MG63 (cell line): ENCODE measurements at regions not wholly inside any gene's neighbourhood (a gene's known extent, or its start where the extent isn't known, plus 50 kb on each side); places are given as distances from the start of the nearest gene placed in this dataset.

Source experiments
- DNase-seq: peaks from one replicate; pipeline ENCODE4 v3.0.0-alpha.2; 2020
- H3K27me3 ChIP-seq: fragments of 250-450 bp; sonication (Bioruptor Pico); 2 replicates; pipeline ENCODE4 v1.5.1; 2020; ENCODE audit warnings: mild to moderate bottlenecking, moderate library complexity
- H3K36me3 ChIP-seq: fragments of 250-450 bp; sonication (Bioruptor Pico); 2 replicates; pipeline ENCODE4 v1.5.1; 2020; ENCODE audit warnings: mild to moderate bottlenecking, moderate library complexity
- H3K4me3 ChIP-seq: fragments of 250-450 bp; sonication (Bioruptor Pico); 2 replicates; pipeline ENCODE4 v1.5.1; 2020; ENCODE audit warnings: mild to moderate bottlenecking, moderate library complexity
- H3K9me3 ChIP-seq: fragments of 250-450 bp; sonication (Bioruptor Pico); 2 replicates; pipeline ENCODE4 v1.5.1; 2020; ENCODE audit warnings: mild to moderate bottlenecking, moderate library complexity

DNA sequence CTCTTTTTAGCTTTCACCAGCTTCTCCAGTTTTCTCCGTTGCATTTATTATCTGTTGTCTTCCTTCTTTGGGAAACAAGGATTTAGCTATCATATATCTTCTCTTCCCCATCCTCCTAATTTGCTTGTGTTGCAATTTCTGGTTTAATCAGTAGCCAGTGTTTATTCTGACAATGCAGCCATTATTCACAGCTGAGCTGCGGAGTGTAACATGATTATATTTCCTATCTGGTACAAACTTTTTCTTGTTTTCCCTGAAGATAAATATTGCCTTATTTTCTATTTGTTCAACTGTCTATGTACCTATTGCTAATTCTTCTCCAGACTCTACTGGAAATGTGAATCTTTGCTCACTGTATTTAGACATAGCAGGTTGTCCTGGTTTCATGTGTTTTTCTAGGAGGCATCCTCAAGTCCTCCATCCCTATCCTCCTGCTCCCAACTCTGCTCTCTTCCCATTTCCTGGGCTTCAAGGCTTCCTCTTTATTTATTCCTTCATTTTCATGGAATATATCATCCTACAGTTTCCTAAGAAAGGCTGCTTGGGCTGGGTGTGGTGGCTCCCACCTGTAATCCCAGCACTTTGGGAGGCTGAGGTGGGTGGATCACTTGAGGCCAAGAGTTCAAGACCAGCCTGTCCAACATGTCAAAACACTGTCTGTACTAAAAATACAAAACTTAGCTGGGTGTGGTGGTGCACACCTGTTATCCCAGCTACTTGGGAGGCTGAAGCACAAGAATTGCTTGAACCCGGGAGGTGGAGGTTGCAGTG lies 72.4 kb upstream of the KDM7A start:
- Histone ChIP-seq H3K36me3 (no peaks in the 10 kb centered on the region), H3K4me3 (no peak overlapping the region), H3K27me3 (no peaks in the 10 kb centered on the region), H3K9me3 (no peaks in the 10 kb centered on the region)
- DNase-seq = no peak

DNA sequence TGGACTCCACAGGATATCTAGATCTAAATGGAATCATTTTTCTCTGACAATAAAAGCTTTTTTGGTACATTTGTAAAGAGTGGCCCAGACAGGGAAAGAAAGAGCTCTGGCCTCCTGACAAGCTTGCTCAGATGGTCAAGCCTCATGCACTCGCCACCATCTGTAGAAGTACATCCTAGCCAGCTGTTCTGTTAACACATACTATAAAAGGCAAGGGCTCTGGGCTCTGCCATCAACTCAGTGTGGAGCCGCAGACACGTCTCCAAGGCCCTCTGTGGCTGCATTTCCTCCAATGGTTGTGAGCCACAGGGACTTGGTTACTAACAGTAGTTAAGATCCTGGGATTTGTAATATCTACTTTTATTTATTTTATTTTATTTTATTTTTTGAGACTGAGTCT lies 70.8 kb upstream of the KDM7A start:
- Histone ChIP-seq H3K4me3 (no peak overlapping the region), H3K36me3 (no peaks in the 10 kb centered on the region), H3K27me3 (no peaks in the 10 kb centered on the region), H3K9me3 (no peaks in the 10 kb centered on the region)
- DNase-seq = no peak

DNA sequence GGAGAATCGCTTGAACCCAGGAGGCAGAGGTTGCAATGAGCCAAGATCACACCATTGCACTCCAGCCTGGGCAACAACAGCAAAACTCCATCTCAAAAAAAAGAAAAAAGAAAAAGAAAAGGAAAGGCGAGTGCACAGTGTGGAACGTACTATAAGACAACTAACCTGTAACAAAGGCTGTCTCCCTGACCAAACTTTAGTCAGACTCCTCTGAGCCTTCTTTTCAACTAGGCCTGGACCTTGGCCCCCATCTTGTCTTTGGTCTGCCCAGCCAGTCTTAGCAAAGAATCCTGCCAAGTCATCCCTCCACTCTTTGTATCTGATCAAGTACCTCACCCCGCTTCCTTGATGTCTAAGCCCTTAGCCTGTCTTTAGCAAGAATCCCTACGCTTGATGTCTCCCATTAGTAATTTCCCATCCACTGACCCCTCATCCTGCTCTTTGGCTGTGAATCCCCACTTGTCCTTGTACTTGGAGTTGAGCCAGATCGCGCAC lies 68.9 kb upstream of the KDM7A start:
- Histone ChIP-seq H3K36me3 (no peaks in the 10 kb centered on the region), H3K9me3 (no peaks in the 10 kb centered on the region), H3K4me3 (no peak overlapping the region), H3K27me3 (no peaks in the 10 kb centered on the region)
- DNase-seq = no peak

DNA sequence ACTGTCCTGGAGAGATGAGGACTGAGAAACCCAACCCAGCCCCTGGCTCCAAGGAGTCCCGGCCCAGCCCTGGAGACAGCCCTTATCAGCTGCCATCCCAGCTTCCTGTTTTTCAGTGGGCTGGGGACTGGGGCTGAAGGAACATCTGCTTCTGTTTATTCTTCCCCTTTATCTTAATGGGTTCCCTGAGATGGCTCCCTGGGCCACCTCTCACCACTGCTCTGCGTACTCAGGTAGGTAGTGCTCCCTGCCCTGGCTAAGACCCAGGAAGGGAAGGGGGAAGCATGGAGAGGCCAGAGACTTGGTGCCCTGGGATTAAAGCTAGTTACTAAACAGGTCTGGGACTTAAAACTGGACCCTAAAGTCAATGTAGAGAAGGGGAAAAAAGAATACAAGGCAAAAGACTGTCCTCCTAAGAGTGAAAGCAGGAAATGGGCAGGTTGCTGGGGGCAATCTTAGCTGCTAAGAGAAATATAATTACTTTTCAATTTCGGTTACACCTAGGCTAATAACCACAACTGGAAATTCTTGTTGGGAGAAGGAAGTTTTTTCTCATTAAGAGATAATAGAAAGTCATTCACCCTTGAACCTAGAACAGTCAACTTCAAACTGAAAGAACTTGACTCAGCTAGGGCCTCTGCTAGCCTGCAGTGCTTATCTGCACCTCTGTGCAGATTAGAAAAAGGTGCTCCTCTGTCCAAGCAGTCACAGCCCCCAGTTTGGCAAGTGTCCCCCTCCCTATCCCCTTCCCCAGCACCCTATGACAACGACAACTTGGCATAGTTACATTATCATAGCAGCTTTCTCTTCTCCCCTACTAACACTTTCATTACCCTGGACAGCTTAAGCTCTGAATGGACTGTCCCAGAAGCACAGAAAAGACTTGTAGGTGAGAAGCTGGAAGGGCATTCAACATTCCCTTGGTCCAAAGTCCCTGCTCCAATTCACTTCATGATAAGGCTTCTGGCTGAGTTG lies 65.6 kb upstream of the KDM7A start:
- no peaks in the 10 kb centered on the region for H3K27me3 ChIP-seq
- H3K36me3 ChIP-seq = no peaks in the 10 kb centered on the region
- no peak for DNase-seq
- H3K9me3 ChIP-seq = no peaks in the 10 kb centered on the region
- H3K4me3 ChIP-seq = no peak overlapping the region

DNA sequence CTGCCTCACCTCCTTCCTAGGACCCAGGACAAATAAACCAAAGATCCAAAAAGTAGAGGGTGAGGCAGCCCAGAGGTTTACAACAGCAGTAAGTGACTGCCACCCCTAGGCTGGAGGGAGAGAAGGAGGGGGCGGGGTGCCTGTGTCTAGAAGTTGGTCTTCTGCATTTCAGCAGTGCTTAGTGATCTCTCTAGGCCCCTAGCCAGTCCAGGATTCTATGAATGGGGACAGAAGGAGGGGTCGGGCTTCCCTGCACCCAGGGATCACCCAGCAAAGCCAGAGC lies 62.8 kb upstream of the KDM7A start:
- H3K36me3 ChIP-seq = no peaks in the 10 kb centered on the region
- H3K27me3 ChIP-seq = no peaks in the 10 kb centered on the region
- no peak overlapping the region for H3K4me3 ChIP-seq
- H3K9me3 ChIP-seq = no peaks in the 10 kb centered on the region
- DNase-seq = no peak

DNA sequence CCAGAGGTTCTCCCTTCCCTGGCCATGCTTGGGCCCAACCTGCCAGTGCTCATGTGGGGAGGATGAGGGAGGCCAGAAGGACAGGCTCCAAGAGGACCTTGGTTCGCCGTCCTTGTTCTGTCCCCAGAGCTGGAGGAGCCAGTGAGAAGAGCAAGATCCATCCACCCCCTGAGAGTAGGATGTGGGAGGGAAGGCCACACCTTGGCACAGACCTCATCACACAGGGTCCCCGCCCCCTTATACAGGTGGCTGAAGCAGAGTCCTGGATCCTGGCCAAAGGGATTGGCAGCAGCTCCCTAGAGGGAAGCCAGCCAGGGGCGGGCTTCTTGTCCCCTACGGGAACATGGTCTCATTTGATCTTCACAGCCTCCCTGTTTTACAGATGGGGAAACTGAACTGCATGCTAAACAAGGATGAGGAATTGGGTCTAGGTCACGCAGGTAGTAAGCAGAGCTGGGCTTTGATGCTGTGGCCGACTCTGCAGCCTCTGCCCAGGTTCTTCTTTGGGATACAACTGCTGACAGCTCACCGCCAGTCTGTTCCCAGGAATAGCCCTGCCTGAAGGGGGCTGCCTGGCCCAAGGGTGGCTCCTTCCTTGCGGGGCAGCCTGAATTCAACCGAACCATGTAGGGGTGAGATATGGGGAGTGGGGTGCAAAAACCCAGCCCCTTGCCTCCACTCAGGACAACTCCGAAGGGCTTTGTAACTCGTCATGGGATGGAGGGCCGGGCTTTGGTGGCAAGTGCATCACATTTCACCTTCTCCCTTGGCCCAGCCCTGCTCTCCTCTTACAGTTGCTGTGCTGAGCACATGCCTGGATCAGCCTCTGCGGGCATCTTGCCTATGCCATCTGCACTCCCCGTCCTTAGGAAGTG lies 62.2 kb upstream of the KDM7A start:
- H3K36me3 ChIP-seq = no peaks in the 10 kb centered on the region
- no peaks in the 10 kb centered on the region for H3K9me3 ChIP-seq
- no peak overlapping the region for H3K4me3 ChIP-seq
- no peaks in the 10 kb centered on the region for H3K27me3 ChIP-seq
- DNase-seq = no peak

DNA sequence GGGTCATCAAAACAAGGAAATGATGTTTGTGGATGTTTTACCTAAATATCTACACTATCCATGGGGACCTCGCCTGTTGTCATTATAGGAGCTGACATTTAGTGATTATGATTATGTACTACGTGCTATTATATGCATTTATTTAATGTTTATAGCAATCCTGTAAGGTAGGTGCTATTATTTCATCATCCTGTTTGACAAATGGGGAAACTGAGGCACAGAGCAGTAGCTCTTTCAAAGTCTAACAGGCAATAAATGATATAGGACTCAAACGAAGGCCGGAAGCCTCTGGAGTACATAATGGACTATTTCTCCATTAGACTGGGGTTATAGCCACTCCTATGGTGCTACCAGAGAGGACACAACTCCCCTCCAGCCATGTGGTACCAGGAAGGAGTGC lies 60.6 kb upstream of the KDM7A start:
- Histone ChIP-seq H3K4me3 (no peak overlapping the region), H3K27me3 (no peaks in the 10 kb centered on the region), H3K36me3 (no peaks in the 10 kb centered on the region), H3K9me3 (no peaks in the 10 kb centered on the region)
- no peak for DNase-seq

DNA sequence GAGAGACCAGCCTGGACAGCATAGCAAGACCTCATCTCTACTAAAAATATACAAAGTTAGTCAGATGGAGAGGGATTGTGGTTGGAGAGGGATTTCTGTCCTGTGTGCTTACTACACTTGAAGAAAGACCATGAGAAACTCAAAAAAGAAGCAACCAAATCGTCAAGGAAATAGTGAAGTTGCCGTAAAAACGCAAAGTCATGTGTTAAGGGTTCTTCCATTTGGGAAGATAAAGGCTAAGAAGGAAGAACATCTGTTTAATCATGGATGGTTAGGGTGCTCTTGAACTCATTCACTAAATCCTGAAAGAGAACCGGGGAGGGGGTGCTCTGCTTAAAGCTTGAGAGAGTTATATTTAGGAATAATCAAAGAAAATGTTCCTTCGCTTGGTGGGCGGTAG lies 59.8 kb upstream of the KDM7A start:
- Histone ChIP-seq H3K4me3 (no peak overlapping the region), H3K36me3 (no peaks in the 10 kb centered on the region), H3K27me3 (no peaks in the 10 kb centered on the region), H3K9me3 (no peaks in the 10 kb centered on the region)
- DNase-seq = no peak

DNA sequence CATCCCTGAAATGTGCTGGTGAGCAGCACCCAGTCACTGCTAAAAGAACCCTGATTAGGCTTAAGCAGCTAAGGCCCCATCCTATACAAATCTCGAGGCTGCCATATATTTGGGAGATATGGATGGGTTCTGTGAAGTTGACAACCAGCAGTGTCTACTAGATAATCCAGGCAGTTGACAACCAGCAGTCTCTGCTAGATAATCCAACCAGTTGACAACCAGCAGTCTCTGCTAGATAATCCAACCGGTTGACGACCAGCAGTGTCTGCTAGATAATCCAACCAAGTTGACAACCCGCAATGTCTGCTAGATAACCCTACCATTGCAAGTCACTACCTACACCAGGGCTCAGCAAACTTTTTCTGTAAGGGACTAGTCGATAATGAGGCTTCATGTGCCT lies 58.3 kb upstream of the KDM7A start:
- Histone ChIP-seq H3K36me3 (no peaks in the 10 kb centered on the region), H3K9me3 (no peaks in the 10 kb centered on the region), H3K27me3 (no peaks in the 10 kb centered on the region), H3K4me3 (no peak overlapping the region)
- DNase-seq = no peak

DNA sequence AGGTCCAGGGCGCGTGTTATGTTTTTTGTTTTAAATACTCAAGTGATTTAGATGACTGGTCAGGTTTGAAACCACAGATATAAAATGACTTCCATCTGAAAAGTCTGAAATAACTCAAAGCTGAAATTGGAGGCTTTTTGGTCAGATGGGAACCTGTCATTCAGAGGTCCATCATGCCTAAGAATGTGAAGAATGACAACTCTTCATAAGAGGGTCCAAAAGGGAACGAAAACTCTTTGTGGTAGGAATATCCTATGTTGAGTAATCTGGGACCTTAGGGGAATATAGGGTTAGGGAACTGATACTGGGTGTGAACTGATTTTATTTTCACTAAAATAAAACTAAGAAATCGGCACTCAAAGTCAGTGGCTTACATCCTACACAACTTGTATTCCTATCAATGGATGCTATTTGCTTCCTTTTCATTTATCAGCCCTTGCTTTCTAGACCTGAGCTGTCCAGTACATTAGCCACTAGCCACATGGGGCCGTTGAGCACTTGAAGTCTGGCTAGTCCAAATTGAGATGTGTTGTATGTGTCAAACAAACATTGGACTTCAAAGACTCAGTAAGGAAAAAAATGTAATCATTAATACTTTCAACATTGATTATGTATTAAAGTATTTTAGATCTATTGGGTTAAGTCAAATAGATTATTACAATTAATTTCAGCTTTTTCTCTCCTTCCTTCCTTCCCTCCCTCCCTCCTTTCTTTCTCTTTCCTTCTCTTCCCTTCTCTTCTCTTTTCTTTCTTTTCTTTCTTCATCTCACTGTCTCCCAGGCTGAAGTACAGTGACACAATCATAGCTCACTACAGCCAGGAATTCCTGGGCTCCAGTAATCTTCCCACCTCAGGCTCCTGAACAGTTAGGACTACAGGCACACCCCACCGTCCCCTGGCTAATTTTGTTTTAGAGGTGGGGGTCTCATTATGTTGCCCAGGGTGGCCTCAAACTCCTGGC lies 56.5 kb upstream of the KDM7A start:
- H3K27me3 ChIP-seq = no peaks in the 10 kb centered on the region
- no peaks in the 10 kb centered on the region for H3K36me3 ChIP-seq
- no peak for DNase-seq
- no peaks in the 10 kb centered on the region for H3K9me3 ChIP-seq
- H3K4me3 ChIP-seq = no peak overlapping the region

DNA sequence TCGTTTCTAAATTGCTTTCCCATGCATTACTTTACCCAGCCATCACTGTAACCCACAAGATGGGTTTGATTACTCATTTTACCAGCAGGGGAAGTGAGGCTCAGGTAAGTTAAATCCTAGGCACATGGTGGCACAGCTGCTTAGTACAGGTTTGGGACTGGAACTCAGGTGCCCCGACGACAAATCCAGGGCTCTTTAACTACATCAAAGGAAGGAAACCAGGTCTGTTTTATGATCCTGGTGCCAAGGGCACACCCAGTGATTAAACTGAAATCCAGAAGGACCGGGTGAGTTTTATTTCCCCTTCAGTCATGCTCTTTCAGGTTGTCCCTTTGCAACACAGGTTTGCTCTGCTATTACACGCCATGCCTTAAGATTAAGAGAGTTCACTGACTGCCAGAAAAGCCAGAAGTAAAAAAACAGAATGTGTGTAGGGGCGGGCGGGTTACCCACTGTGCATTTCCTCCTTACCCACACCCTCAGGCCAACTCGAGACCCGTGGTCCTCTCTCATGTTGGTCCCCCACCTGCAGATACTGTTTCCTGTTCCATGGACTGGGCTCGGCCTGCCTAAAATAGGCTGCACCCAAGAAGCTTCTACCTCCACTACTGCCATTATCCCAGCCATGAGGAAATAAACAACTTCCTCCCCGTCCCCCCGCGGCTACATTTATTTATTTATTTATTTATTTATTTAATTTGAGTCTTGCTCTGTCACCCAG lies 55.1 kb upstream of the KDM7A start:
- no peaks in the 10 kb centered on the region for H3K9me3 ChIP-seq
- H3K36me3 ChIP-seq = no peaks in the 10 kb centered on the region
- no peak overlapping the region for H3K4me3 ChIP-seq
- DNase-seq = no peak
- no peaks in the 10 kb centered on the region for H3K27me3 ChIP-seq

DNA sequence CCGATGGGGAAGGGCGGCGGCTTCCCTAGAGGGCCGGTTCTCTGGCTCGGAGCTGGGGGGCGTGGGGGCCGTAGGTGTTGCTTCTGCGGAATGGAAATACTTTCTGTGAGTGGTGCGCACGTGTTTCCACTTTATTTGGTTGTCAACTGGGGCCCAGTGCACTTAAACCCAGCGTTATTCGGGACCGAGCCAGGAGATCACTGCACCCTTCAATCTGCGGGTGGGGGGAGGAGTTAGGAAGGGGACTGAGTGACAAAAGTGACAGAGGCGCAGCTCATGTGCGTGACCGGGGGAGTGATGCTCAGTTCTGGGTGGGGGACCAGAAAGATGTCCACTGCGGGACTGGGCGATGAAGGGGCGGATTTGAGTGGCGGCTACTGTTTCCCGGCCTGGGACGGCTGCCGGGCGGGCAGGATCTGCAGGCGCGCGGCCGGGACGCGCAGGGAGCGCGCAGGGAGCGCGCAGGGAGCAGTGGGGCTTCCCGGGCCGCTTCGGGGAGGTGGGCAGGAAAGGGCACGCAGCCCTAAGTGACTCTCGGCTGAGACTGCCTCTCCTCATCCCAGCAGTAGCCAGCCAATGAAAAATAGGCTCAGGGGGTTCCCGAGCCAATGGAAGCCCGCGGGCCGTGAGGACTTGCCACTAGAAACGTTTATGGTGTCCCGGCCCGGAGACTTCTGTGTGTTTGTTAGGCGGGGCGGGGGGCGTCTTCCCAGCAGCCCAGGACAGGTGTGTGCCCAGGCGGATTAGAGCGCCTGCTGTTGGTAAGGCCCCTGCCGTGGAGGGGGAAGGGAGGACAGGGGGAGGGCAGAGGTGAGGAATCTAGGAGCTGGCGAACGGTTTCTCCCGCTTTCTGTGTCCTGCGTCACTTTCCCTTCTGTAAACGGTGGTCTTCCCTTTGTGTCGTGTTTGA lies 54.3 kb upstream of the KDM7A start:
- no peaks in the 10 kb centered on the region for H3K9me3 ChIP-seq
- H3K36me3 ChIP-seq = no peaks in the 10 kb centered on the region
- DNase-seq = peak; percentile 35
- no peaks in the 10 kb centered on the region for H3K27me3 ChIP-seq
- peak overlapping the region; percentile 44 for H3K4me3 ChIP-seq

DNA sequence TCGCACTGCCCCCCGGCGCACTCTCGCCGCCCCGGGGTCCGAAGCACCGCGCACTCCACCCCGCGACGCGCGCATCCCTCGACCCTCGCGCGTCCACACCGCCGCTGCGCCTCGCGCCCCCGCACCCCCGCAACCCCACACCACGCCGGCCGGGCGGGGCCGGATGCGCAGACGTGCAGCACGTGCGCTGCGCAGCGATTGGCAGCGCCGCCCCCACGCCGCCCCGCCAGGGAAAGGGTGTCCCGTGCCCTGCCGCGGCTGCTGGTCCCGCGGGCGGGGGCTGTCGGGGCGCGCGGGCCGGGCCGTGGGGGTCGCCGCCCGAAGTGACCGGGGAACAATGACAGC lies 53.7 kb upstream of the KDM7A start:
- Histone ChIP-seq H3K9me3 (no peaks in the 10 kb centered on the region), H3K27me3 (no peaks in the 10 kb centered on the region), H3K4me3 (peak overlapping the region; percentile 44), H3K36me3 (no peaks in the 10 kb centered on the region)
- DNase-seq = peak; percentile 50

DNA sequence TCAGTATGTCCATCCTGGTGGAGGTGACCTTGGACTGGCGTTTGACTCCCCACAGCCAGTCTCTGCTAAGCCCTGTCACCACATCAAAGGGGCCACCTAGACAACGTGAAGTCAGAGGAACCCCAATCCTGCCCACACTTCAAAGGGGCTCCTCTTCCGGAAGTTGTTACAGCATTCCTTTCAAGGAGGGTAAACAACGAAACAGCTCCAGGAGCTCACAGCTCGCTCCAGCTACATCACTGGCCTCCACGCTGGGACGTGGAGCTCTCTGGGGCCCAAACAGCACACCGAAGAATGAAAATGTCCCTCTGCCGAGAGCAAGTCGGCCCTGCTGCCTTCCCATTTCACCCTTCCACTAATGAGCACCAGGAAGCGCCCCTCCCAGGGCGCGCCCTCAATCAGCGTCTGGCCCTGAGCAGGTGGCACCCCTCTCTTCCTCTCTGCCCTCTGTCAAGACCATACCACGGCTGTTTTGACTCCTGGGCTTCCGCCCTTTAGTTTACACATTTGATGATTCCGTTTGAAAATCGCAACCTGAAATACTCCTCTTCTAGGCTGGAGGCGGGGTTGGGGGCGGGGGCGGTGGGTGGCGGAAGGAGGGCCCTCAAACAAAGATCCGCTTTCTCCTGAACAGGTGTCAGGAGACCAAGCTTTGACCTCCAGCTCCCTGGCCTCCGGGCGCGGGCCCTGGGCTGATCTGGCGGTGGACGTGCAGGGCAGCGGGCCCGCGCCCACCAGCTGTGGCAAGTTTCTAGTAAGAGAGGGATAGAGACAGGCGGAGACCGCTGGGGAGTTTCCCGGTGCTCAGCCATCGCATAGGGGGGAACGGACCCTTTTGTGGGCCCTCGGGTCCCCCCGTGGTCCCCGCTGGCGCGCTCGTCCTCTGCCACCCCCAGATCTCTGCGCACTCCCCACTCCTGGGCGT lies 53.1 kb upstream of the KDM7A start:
- H3K36me3 ChIP-seq = no peaks in the 10 kb centered on the region
- H3K4me3 ChIP-seq = no peak overlapping the region
- H3K27me3 ChIP-seq = no peaks in the 10 kb centered on the region
- DNase-seq = no peak
- H3K9me3 ChIP-seq = no peaks in the 10 kb centered on the region
